ENCODE measurements at regions not wholly inside any gene's neighbourhood (a gene's known extent, or its start where the extent isn't known, plus 50 kb on each side); places are given as distances from the start of the nearest gene placed in this dataset.
"Not testable (repeated sequence)": the region's sequence is repeated elsewhere in the genome, so short reads cannot be mapped to it uniquely, and the experiment has no call there.

DNA sequence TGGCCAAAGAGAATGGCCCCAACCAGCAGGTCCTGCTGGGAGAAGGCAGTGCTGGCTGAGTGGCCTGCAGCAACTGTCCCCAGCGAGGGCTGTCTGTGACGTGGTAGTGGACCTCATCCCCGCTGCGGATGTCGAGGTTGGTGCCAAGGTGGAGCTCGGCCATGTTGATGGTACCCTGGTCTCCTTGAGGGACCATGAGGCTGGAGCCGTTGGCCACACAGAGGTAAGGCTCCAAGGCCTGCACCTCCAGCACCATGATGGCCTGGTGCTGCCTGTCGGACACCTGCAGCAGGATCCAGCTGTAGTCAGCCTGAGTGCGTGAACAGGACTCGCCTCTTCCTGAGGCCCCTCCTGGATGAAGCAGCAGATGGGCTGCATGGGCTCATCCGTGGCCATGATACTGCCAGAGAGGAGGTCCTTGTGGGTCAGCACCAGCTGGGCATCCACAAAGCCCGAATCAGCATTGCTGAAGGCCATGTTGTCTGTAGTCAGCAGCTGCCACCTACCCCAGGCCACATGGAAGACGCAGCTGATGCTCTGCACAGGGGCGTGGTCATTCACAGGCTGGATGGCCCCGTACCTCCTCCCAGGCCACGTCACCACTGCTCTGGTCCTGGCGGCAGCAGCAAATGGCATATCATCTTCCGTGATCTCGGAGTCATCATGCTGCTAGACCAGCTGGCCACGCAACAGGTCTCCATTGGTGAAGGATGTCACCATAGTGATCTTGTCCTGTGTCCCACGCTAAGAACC, 167.5 kb downstream of the GOLGA6L4 start:
- ATAC-seq (no peak), DNase-seq (ENCODE audit: low spot score) (no peak)

DNA sequence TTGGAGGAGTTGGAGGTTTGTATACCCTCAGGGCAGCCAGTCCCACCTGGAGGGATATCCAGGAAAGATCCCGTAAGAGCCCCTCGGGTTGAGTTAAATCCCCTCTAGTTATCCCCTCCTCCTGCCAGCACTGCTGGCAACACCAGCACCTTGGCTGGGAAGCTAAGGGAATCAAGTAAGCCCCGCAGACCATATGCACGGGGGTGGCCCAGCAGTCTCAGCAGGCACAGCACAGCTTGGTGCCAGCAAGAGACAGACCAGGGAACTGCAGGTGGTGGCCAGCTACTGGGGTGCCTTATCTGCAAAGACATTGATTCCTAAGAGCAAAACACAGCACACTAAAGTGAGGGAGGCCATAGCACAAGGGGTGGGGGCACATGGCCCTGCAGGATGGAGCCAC, 173.8 kb downstream of the GOLGA6L4 start:
- not testable (repeated sequence) for DNase-seq (ENCODE audit: low spot score); ATAC-seq

DNA sequence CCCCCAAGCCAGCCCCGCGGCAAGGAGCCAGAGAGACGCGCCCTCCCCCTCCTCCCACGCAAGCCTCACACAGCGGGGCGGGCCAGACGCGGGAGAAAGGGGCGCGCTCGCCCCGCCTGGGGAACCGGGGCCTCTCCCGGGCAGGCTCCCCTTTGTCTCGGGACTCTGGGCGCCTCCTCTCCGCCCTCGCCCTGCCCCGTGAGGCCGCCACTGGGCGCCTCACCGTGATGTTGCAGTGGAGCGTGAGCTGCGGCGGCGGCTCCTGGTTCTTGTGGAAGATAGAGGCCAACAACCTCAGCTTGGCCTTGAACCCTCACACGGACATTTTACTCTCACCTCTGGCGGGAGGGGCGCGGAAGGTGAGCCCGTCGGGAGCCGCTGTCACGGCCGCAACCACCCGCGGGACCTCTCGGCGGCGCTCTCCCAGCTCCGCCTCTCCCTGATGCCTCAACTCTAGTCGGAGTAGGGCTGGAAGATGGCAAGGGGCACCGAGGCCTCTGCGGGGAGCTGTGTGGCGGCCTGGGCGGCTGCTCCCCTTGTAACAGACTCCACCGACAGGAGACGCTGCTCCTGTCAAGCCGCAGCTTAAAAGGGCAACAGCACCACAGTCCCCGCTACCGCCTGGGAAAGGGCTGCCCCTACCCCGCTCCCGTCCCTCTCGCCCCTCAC, 179.2 kb upstream of the ZSCAN2 start:
- DNase-seq (ENCODE audit: low spot score); ATAC-seq: not testable (repeated sequence)

DNA sequence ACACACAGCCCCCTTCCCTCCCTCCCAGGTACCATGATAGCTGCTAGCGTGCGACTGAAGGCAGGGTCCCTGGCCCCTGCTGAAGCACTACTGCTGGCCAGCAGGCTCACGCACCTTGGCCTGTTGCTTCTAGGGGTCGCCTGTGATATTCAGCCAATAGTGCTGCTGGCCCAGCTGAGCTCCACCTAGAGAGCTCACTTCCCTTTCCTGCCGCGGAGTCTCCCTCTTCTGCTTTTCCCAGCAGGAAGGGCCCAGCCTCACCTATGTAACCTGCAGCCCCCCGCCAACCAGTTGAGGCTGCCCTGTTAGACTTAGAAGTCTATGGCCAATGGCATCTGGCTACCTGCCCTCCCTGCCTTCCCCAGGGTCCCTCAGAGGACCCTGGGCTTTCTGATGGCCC, 175.5 kb upstream of the ZSCAN2 start:
- ATAC-seq: not testable (repeated sequence)
- peak; percentile 44 for DNase-seq (ENCODE audit: low spot score)

DNA sequence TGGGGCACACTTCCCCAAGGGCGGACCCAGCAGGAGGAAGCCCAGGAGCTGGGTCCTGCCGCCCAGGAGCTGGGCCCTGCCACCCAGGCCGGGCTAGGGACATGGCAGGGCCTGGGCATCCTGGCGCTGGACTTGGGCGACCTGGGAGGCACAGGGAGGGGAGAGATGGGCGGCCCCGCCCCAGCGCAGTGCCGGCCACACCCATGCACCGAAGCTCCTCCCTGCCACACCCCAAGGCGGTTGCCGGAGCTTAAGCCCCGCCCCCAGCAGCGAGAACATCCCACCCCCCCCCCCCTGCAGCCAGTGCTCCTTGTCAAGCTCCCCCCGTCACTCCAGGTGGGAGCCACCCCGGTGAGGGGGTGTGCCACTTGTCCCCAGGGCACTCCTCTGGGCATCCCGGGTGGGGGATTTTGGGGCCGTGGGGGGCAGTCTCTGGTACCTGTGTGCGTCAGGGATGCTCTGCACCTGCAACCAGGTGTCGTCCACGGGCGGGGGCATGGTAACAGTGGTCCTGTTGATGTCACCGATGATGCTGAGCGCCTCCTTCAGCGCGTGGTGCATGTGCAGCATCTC, 127.4 kb upstream of the ZSCAN2 start:
- ATAC-seq; DNase-seq (ENCODE audit: low spot score): not testable (repeated sequence)

DNA sequence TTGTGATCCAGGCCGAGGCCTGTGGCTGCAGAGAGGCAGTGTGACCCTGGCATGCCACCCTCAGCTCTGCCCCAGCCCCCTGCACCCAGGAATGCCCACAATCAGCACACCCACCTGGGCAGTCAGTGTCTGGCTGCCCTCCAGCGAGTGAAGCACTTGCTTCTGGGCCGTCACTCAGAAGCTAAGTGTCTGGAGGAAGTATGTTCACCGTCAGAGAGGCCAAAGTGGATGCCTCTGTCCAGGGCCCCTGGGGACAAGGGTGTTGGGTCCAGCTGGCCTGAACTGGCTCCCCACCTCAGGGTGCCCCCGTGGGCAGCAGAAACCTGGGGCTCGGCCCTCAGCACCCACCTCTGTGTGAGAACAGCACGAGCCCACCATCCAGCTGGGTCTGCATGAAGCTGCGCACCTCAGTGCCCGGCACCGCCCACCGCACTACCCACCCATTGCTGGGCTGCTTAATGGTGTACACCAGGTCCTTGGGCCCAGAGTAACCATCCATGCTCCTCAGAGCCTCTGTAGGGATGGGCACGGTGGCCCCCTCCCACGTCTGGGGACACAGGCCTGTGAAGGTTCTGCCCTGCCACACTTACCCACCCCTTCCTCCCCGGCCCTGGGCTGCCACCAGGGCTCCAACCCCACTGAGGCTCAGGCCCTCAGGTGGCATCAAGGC, 124.3 kb upstream of the ZSCAN2 start:
- ATAC-seq: peak; percentile 14
- not testable (repeated sequence) for DNase-seq (ENCODE audit: low spot score)

DNA sequence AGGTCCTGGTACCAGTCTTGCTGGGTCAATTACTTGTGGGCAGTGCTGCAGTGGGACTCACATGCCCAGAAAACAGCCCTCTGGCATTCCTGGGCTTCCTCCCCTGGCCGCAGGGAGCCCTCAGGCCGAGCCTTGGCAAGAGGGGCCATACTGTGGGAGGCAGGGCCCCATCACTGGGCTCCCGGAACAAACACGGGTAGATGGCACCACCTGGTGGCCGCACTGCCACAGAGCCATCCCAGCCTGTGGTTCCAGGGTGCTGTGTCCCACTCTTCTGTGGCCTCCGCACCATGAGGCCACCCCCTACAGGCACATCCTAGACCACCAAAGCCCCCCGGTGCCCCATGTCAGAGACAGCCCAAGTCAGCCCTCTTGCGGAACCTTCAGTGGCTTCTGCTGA, 123.3 kb upstream of the ZSCAN2 start:
- not testable (repeated sequence) for DNase-seq (ENCODE audit: low spot score)
- peak; percentile 95 for ATAC-seq

DNA sequence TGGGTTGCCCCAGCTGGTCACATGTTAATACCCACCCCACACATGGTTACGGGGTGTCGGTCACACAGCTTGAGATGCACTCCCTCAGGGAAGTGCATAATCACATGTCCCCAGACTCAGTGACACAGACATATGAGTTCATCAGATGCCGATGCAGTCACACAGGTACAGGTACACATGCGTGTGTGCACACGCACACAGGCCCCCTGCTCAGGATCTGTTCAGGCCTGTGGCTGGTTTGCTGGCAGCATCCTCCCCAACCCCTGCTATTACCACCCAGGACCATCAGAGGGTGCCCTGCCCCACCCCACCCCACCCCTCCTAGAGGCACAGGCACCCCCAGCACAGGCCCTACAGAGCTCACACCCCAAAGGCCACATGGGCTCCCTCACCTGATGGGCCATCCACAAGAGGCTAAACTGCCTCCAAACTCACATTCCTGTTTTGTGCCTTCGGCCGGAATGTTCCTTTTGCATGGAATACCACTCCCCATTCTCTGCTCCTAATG, 120.6 kb upstream of the ZSCAN2 start:
- DNase-seq (ENCODE audit: low spot score): not testable (repeated sequence)

DNA sequence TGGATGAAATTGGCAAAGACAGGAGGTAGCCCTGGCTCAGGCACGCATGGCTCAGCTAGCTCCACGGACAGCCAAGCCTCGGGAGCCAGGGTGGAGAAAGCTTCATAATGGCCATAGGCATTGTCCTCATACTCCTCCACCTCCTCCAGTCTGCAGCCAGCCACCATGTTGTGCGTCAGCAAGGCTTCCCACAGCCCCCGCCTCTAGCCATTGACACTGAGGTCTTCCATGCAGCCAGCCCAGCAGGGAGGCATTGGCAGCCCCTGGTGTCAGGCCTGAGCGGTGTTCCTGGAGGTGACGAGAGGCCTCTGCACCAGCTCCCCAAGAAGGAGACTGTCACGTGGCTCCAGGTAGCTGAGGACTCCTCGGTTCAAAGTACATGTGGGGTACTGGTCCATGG, 117.0 kb upstream of the ZSCAN2 start:
- not testable (repeated sequence) for ATAC-seq; DNase-seq (ENCODE audit: low spot score)

More for the DNA sequence above, 120.6 kb upstream of the ZSCAN2 start:
- ATAC-seq: not testable (repeated sequence)

DNA sequence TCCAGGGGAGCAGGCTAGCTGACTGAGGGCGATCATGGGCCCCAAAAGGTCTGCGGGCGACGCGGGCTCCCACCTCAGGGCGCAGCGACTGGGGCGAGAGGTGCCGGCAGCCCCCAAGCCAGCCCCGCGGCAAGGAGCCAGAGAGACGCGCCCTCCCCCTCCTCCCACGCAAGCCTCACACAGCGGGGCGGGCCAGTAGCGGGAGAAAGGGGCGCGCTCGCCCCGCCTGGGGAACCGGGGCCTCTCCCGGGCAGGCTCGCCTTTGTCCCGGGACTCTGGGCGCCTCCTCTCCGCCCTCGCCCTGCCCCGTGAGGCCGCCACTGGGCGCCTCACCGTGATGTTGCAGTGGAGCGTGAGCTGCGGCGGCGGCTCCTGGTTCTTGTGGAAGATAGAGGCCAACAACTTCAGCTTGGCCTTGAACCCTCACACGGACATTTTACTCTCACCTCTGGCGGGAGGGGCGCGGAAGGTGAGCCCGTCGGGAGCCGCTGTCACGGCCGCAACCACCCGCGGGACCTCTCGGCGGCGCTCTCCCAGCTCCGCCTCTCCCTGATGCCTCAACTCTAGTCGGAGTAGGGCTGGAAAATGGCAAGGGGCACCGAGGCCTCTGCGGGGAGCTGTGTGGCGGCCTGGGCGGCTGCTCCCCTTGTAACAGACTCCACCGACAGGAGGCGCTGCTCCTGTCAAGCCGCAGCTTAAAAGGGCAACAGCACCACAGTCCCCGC, 100.5 kb upstream of the ZSCAN2 start:
- ATAC-seq; DNase-seq (ENCODE audit: low spot score): not testable (repeated sequence)

DNA sequence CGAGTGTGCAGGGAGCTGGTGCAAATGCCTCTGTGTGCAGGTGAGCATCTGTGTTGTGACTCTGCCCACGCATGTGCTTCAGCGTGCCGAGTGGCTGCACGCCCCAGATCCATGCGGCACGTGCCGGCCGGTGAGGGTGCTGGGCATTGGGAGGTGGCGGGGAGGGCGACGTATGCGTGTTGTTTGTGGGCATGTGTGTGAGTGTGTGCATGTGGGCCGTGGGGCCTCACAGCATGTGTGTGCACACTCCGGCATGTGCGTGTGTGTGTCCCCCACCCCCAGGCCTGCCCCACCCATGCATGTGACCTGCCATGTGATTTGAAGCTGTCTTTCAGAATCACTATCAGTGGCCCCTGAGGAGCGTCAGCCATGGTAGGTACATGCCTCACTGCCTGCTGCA, 97.7 kb upstream of the ZSCAN2 start:
- DNase-seq (ENCODE audit: low spot score); ATAC-seq: not testable (repeated sequence)

DNA sequence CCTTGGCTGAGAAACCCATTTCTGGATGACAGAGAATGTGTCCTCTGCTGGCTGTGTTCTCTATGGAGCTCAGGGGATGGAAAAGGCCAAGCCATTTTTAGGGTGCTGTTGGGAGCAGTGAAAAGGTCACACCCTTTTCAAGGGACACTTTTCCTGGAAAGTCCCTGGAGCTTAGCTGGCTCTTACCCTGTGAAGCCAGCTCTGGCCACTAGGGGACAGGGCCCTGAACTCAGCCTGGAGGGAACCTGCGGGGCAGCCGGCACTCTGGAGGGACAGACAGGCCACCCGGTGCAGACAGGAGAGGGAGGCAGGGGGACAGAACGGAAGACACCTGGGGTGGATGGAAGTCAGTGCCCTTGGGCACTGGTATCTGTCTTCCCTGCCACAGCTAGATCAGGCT, 95.3 kb upstream of the ZSCAN2 start:
- DNase-seq (ENCODE audit: low spot score); ATAC-seq: not testable (repeated sequence)

DNA sequence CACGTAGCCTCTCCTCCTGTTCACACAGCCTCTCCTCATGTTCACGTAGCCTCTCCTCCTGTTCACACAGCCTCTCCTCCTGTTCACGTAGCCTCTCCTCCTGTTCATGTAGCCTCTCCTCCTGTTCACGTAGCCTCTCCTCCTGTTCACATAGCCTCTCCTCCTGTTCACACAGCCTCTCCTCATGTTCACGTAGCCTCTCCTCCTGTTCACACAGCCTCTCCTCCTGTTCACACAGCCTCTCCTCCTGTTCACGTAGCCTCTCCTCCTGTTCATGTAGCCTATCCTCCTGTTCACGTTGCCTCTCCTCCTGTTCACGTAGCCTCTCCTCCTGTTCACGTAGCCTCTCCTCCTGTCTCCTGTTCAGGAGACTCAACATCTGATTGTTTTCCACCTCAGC, 88.5 kb upstream of the ZSCAN2 start:
- DNase-seq (ENCODE audit: low spot score); ATAC-seq: not testable (repeated sequence)

DNA sequence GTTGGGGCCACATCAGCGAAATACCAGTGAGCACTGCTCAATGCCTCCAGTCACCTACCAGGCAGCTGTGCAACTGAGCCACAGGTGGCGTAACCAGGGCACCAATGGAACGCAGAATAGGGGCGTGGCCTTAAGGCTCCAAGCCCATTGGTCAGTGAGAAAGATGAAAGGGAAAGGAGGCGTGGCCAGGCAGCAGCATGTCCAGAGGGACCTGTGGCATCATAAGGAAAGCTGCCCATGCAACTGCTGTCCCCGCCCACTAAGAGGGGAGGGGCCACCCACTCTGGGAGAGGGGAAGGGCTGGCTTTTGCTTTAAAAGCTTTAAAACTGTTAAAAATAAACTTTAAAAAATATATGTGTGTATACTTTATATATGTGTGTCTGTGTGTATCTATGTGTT, 84.0 kb upstream of the ZSCAN2 start:
- not testable (repeated sequence) for ATAC-seq

DNA sequence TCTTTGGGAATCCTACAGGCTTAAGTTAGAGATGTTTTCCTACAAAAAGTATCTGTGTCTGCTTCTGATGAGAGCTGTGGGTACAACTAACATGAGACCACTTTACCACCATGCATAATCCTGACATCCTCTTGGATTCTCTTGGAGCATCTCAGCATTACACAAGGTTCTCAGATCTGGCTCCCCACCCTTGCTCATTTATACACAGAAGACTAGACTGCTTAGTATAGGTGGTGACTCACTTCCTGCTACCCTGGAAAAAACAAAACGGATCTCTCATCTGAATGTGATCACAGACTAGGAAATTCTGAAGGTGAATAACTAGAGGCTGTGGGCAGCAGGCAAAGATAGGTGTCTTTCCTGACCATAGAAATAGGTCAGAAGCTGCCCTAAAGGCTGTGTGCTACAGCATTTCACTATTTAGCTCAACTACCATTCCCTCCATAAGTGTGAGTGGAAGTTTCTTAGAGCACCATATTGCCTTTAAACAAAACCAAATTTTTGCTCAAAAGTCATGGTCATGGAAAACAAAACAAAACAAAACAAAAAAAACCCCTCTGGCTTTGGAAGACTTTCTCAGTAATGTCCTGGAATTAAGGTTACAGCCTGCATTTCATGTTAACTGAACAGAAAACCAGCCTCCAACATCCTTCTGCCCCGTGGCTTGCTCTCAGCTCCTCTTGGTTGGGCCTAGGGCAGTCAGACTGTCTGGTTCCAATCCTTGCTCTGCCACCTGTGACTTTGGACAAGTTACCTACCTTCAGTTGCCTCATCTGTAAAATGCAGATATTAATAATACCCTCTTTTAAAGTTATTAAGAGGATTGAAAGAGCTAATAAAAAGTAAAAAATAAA, 75.1 kb upstream of the ZSCAN2 start:
- DNase-seq (ENCODE audit: low spot score); ATAC-seq: not testable (repeated sequence)

More for the DNA sequence above, 84.0 kb upstream of the ZSCAN2 start:
- not testable (repeated sequence) for DNase-seq (ENCODE audit: low spot score)

DNA sequence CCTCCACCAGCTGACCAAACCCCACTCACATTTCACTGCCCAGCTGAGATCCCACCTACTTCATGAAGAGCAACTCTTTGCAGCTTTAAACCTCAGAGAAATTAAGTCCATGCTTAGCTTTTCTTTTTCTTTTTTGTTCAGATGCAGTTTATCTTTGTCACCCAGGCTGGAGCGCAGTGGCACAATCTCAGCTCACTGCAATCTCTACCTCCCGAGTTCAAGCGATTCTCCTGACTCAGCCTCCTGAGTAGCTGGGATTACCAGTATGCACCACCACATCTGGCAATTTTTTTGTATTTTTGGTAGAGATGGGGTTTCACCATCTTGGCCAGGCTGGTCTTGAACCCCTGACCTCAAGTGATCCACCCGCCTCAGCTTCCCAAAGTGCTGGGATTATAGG, 70.1 kb upstream of the ZSCAN2 start:
- not testable (repeated sequence) for DNase-seq (ENCODE audit: low spot score); ATAC-seq

DNA sequence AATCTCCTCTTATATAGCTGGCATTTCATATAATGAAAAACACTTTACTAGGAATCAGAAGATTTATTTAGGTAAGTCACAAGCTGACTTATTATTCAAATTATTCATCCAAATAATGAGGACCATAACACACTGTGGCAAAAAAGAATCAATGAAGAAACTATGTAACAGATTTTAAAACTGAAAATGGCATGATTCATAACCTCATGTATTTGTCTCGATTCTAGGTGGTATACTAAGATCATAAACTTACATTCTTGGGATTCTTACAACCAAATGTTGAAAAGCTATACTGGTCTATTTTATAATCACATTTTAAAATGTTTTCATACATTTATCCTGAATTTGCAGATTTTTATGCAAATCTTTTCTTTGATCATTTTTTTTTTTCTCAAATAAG, 69.6 kb upstream of the ZSCAN2 start:
- DNase-seq (ENCODE audit: low spot score); ATAC-seq: not testable (repeated sequence)

DNA sequence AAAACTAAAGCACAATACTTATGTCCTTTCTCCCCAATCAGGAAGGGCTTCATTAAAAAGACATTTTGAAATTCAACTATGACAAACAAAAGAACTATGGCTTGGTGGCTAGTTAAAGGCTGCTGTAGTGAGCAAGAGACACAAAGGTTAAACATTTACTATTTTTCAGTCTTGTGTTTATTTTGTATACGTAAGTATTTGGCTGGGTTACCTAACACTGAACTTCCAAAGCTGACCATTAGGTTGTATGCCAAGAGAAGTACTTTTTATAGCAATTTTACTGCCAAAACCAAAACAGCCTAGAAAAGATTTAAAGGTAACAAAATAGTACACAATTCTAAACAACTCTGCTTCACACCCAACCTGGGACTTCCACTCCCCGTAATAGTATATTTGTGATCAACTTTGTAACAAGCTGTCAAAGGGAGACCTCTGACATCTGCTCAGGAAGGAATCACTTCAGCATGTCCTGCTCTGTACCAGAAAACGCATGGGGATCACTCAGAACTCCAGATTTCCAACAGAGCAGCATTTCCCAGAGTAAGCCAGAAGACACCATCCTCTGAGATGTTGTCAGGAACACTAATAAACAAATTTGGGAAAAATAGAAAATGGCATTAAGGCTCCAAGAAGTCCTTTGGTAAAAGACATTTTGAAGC, 69.0 kb upstream of the ZSCAN2 start:
- DNase-seq (ENCODE audit: low spot score): not testable (repeated sequence)

DNA sequence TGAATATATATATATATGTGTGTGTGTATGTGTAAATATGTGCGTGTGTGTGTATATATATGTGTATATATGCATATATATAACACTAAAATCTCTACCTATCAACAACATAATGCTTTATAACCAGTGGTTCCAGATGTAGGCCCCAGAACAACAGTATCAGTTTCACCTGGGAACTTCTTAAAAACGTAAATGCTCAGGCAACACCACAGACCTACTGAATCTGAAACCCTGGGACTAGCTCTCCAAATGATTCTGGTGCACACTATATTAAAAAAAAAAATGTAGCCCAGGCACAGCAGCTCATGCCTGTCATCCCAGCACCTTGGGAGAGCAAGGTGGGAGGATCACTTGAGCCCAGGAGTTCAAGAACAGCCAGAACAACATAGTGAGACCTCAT, 67.1 kb upstream of the ZSCAN2 start:
- DNase-seq (ENCODE audit: low spot score): not testable (repeated sequence)

More for the DNA sequence above, 69.0 kb upstream of the ZSCAN2 start:
- ATAC-seq: peak; percentile 87

More for the DNA sequence above, 67.1 kb upstream of the ZSCAN2 start:
- ATAC-seq: not testable (repeated sequence)
